Breast epithelium (tissue), 3 donors: ENCODE measurements at regions not wholly inside any gene's neighbourhood (a gene's known extent, or its start where the extent isn't known, plus 50 kb on each side); places are given as distances from the start of the nearest gene placed in this dataset.

Experiments used
- CTCF ChIP-seq, 3 donors: fragments of 450-650 bp; IDR thresholded peaks; one replicate each; pipeline ENCODE4 v1.5.1; 2016 to 2017; ENCODE audit warnings: antibody characterized with exemption in 3 of 3, mild to moderate bottlenecking in 3 of 3, moderate library complexity in 3 of 3
- POLR2AphosphoS5 ChIP-seq, 3 donors: sonication (generic); formaldehyde crosslinking; IDR thresholded peaks; one replicate each; pipeline ENCODE4 v1.6.1; 2017; ENCODE audit warnings: antibody characterized with exemption in 3 of 3

- TF ChIP-seq CTCF (IDR thresholded peaks at IDR 0.05) (no peak), POLR2AphosphoS5 (IDR thresholded peaks at IDR 0.05) (no peak)
Observed at GRCh38 chr9:84103651-84104377, 123.2 kb downstream of the RMI1 start.
